WTC11 (cell line): ENCODE measurements at regions not wholly inside any gene's neighbourhood (a gene's known extent, or its start where the extent isn't known, plus 50 kb on each side); places are given as distances from the start of the nearest gene placed in this dataset.

Experiments used
- ATAC-seq: fragments of 200-7000 bp; cut with Tn5 transposase; 2 replicates; pipeline ENCODE4 v1.10.0; 2021; ENCODE audit warnings: mild to moderate bottlenecking, moderate library complexity
- CTCF ChIA-PET: fragments of 300-600 bp; sonication (Branson Sonifier 250); formaldehyde crosslinking; loops from one replicate; lab custom pipeline; 2021; ENCODE audit warnings: antibody characterized with exemption; lab: Charles Lee
- POLR2A ChIA-PET: fragments of 350-600 bp; sonication (Branson Sonifier 250); formaldehyde crosslinking; loops from one replicate; lab custom pipeline; 2021; ENCODE audit warnings: antibody characterized with exemption; lab: Charles Lee
- DNase-seq: peaks from one replicate; pipeline ENCODE4 v3.0.0; 2021; ENCODE audit warnings: low spot score
- H3K27ac Mint-ChIP-seq: 2 replicates; pipeline ENCODE4 v1.8.0; 2021; ENCODE audit warnings: mixed read lengths
- H3K27me3 Mint-ChIP-seq: 2 replicates; pipeline ENCODE4 v1.8.0; 2021; ENCODE audit warnings: low read depth, mild to moderate bottlenecking, moderate library complexity, mixed read lengths
- H3K36me3 Mint-ChIP-seq: 2 replicates; pipeline ENCODE4 v1.8.0; 2021; ENCODE audit warnings: mixed read lengths
- H3K4me1 Mint-ChIP-seq: 2 replicates; pipeline ENCODE4 v1.8.0; 2022; ENCODE audit warnings: mixed read lengths
- H3K4me3 Mint-ChIP-seq: 2 replicates; pipeline ENCODE4 v1.8.0; 2021; ENCODE audit warnings: mild to moderate bottlenecking, moderate library complexity, mixed read lengths
- H3K9me3 Mint-ChIP-seq: 2 replicates; pipeline ENCODE4 v1.8.0; 2021; ENCODE audit warnings: mixed read lengths
- ARID4B ChIP-seq: sonication (generic); formaldehyde crosslinking; IDR thresholded peaks from 2 replicates; pipeline ENCODE4 v1.8.0; 2023; ENCODE audit warnings: missing genetic modification reagents, mild to moderate bottlenecking, borderline replicate concordance
- ATF1 ChIP-seq: sonication (generic); formaldehyde crosslinking; IDR thresholded peaks from 2 replicates; pipeline ENCODE4 v1.8.1; 2023; ENCODE audit warnings: mild to moderate bottlenecking, moderate library complexity, missing genetic modification reagents
- ATF2 ChIP-seq: sonication (generic); formaldehyde crosslinking; IDR thresholded peaks from 2 replicates; pipeline ENCODE4 v1.8.1; 2022; ENCODE audit warnings: low read depth, missing genetic modification reagents, borderline replicate concordance
- CDX4 ChIP-seq: fragments of 250-450 bp; sonication (Bioruptor Pico); IDR thresholded peaks from 2 replicates; pipeline ENCODE4 v1.9.0; 2021; ENCODE audit warnings: moderate library complexity, mild to moderate bottlenecking, inconsistent platforms, borderline replicate concordance
- CREB1 ChIP-seq: sonication (generic); formaldehyde crosslinking; IDR thresholded peaks from 2 replicates; pipeline ENCODE4 v1.8.0; 2023; ENCODE audit warnings: mild to moderate bottlenecking, missing genetic modification reagents
- ELF4 ChIP-seq: sonication (generic); formaldehyde crosslinking; IDR thresholded peaks from 2 replicates; pipeline ENCODE4 v1.8.1; 2022; ENCODE audit warnings: low read depth, mild to moderate bottlenecking, moderate library complexity, missing genetic modification reagents
- ETV6 ChIP-seq: sonication (generic); formaldehyde crosslinking; IDR thresholded peaks from 2 replicates; pipeline ENCODE4 v1.8.1; 2022; ENCODE audit warnings: mild to moderate bottlenecking, missing genetic modification reagents
- FOXP4 ChIP-seq: sonication (generic); formaldehyde crosslinking; IDR thresholded peaks from 2 replicates; pipeline ENCODE4 v1.8.0; 2022; ENCODE audit warnings: mild to moderate bottlenecking, missing genetic modification reagents
- GABPB1 ChIP-seq: sonication (generic); formaldehyde crosslinking; IDR thresholded peaks from 2 replicates; pipeline ENCODE4 v1.8.1; 2023; ENCODE audit warnings: mild to moderate bottlenecking, missing genetic modification reagents
- GRHL2 ChIP-seq: fragments of 250-450 bp; sonication (Bioruptor Pico); IDR thresholded peaks from 2 replicates; pipeline ENCODE4 v1.8.0; 2022; ENCODE audit warnings: mild to moderate bottlenecking, moderate library complexity; ENCODE audit not compliant: insufficient replicate concordance, severe bottlenecking
- NFATC4 ChIP-seq: fragments of 250-450 bp; sonication (Bioruptor Pico); IDR thresholded peaks from 2 replicates; pipeline ENCODE4 v1.9.0; 2021; ENCODE audit warnings: mild to moderate bottlenecking
- NFYB ChIP-seq: sonication (generic); formaldehyde crosslinking; conservative IDR thresholded peaks from 2 replicates; pipeline ENCODE4 v1.8.0; 2022; ENCODE audit warnings: low read depth, missing genetic modification reagents
- PRDM15 ChIP-seq: sonication (generic); formaldehyde crosslinking; IDR thresholded peaks from 2 replicates; pipeline ENCODE4 v1.8.0; 2022; ENCODE audit warnings: missing genetic modification reagents
- SMAD3 ChIP-seq: sonication (generic); formaldehyde crosslinking; IDR thresholded peaks from 2 replicates; pipeline ENCODE4 v1.8.0; 2022; ENCODE audit warnings: missing genetic modification reagents, mild to moderate bottlenecking, borderline replicate concordance
- STAT6 ChIP-seq: sonication (generic); formaldehyde crosslinking; conservative IDR thresholded peaks from 2 replicates; pipeline ENCODE4 v1.8.1; 2023; ENCODE audit warnings: mild to moderate bottlenecking, low read depth, missing genetic modification reagents, moderate library complexity
- TCF7 ChIP-seq: sonication (generic); formaldehyde crosslinking; IDR thresholded peaks from 2 replicates; pipeline ENCODE4 v1.8.0; 2022; ENCODE audit warnings: mild to moderate bottlenecking, low read depth, missing genetic modification reagents, moderate library complexity
- ZNF281 ChIP-seq: sonication (generic); formaldehyde crosslinking; IDR thresholded peaks from 2 replicates; pipeline ENCODE4 v1.8.0; 2023; ENCODE audit warnings: mild to moderate bottlenecking, missing genetic modification reagents
- ZNF416 ChIP-seq: fragments of 250-450 bp; sonication (Bioruptor Pico); IDR thresholded peaks from 2 replicates; pipeline ENCODE4 v1.9.0; 2021; ENCODE audit warnings: mild to moderate bottlenecking, inconsistent platforms
- ZNF671 ChIP-seq: fragments of 250-450 bp; sonication (Bioruptor Pico); IDR thresholded peaks from 2 replicates; pipeline ENCODE4 v1.8.0; 2021; ENCODE audit warnings: mild to moderate bottlenecking

- TF ChIP-seq STAT6 (CRISPR knock-in tag): no peak
- no peak for TF ChIP-seq ATF2 (CRISPR knock-in tag)
- no peak for TF ChIP-seq TCF7 (CRISPR knock-in tag)
- TF ChIP-seq CREB1: no peak
- TF ChIP-seq SMAD3 (CRISPR knock-in tag): no peak
- TF ChIP-seq ARID4B (CRISPR knock-in tag): no peak
- no peak for TF ChIP-seq NFATC4 (CRISPR knock-in tag)
- no peak for TF ChIP-seq GABPB1 (CRISPR knock-in tag)
- no peak for TF ChIP-seq ZNF416 (CRISPR knock-in tag)
These were observed 219.6 kb downstream of the ENC1 start (continued) for GRCh38 chr5:74420947-74421346.

- TF ChIP-seq ELF4 (CRISPR knock-in tag) (no peak), CDX4 (CRISPR knock-in tag) (no peak), CREB1 (no peak), NFYB (no peak), ZNF671 (CRISPR knock-in tag) (no peak), ETV6 (CRISPR knock-in tag) (no peak), ZNF281 (CRISPR knock-in tag) (no peak), GRHL2 (no peak), PRDM15 (no peak), ATF1 (CRISPR knock-in tag) (no peak), FOXP4 (no peak)
- Mint-ChIP-seq H3K4me1 (no peaks in the 10 kb centered on the region), H3K36me3 (no peaks in the 10 kb centered on the region), H3K27ac (no peak overlapping the region), H3K4me3 (no peak overlapping the region), H3K9me3 (no peaks in the 10 kb centered on the region), H3K27me3 (no peaks in the 10 kb centered on the region)
- ChIA-PET POLR2A (no interaction called here), CTCF (no interaction called here)
- ATAC-seq (no peak), DNase-seq (no peak)
These were observed 220.3 kb downstream of the ENC1 start for GRCh38 chr5:74420220-74420619.
